H4 (cell line): ENCODE measurements at regions not wholly inside any gene's neighbourhood (a gene's known extent, or its start where the extent isn't known, plus 50 kb on each side); places are given as distances from the start of the nearest gene placed in this dataset.

Source experiments
- DNase-seq: peaks from one replicate; pipeline ENCODE4 v3.0.0-alpha.2; 2015; ENCODE audit warnings: low spot score

- DNase-seq: no peak
Observed at GRCh38 chr5:164818445-164818844, 1313.0 kb downstream of the MAT2B start.

- DNase-seq: no peak
Observed at GRCh38 chr5:164824671-164825070, 1319.3 kb downstream of the MAT2B start.

DNA sequence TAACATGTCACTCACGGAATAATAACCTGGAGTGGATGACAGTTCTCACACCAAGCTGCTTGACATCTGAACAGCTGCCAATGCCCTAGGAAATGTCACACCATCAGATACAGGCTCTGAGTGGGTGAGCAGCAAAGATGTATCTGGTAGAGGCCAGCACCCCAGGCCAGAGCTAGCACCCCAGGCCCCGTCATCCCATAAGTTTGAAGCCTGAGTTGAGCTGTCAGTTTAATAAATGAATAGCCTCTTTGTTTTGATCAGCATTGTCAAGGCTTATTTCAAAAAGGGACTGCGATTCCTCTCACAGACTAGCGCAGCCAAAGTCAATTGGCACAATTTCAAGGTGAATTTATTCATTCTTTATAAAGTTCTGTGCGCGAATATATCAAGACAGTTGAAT, 1327.1 kb downstream of the MAT2B start:
- no peak for DNase-seq

- DNase-seq: no peak
Observed at GRCh38 chr5:164844348-164844747, 1338.9 kb downstream of the MAT2B start.

DNA sequence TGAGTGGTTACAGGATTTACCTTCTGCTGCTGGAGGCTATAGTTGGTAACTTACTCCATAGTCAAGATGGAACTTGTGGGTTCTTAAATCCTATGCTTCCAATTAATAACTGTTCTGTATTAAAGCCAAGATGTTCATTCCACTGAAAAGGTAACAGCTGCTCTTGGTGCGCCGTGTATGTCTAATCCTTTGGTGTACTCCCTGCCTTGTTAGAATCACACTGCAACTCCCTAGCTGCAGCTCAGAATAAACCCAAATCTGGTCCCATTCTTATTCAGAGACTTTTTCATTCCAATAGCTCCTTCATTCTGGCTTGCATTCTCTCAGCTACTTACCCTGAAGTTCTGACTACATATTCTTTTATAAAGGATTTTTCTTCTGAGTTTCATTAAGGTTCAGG, 1355.5 kb downstream of the MAT2B start:
- DNase-seq: no peak

- no peak for DNase-seq
Observed at GRCh38 chr5:164861610-164862009, 1356.2 kb downstream of the MAT2B start.

DNA sequence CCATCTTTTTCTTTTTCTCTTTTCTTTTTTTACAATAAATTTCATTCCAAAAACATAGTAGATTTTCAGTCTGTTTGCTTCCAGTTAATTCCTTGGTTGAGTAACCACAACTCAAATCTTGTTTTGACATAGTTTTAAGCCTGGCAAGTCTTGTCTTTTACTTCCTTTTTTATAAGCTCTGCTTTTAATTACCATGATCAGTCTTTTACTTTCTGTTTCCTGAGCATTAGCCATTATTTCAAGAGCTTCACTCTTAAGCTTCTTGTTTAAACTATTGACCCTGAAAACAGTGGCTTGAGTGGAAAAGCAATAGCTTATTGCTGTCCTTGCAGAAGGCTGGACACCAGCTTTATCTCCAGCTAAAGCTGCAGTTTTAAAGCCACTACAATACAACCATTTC, 1363.3 kb downstream of the MAT2B start:
- DNase-seq: no peak

GRCh38 chr5:164869325-164869724, 1363.9 kb downstream of the MAT2B start:
- DNase-seq: no peak

DNA sequence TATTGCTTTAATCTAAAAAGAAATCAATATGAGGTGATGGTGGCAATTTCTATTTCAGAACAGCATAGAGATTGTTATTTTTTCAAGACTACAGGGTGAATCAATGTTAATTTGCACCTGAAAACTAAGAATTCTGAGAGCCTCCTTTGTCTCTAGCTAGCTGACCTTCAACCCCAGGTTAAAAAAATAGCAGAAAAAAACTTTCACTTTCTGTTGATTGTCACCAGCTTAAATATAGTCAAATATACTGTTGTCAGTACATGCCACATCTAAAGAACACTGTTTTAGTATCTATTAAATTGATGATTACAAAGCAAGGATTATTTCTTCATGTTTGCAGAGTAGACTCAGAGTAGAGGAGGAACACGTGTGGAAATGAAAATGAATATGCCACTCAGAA, 1371.4 kb downstream of the MAT2B start:
- DNase-seq: no peak

DNA sequence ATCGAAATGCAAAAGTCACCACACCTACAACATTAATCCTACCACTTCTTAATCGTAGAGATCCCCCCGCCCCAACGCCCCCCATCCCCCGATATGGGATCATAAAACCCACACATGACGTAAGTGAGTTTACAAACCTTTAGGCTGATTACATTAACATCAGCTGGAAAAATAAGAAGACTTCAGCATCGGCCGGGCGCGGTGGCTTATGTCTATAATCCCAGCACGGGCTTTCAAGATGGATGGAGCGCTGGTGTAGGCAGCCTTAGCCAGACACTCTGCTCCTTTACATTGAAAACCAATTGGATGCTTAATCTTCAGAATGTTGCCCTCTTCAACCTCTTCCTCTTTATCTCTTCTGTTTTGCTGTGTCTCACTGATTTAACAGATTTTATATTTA, 1376.0 kb downstream of the MAT2B start:
- DNase-seq: no peak

DNA sequence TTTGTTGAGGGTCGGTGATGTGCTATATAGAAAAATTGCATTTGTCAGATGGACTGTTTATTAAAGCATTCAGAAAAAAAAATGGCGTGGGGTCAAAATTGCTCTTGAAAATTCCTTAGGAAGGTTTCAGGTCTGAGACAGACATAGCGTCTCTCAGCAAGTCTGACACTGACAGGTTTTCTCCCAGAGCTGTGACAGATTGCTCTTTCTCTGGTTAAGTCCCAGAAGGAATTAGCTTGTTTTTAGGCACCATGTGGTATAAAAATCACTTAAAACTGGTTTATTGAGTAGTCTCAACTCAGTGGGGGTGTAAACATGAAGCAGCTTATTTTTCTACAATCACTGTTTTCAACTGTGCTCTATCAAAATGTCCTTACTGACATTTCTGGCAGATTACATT, 1379.8 kb downstream of the MAT2B start:
- no peak for DNase-seq

DNA sequence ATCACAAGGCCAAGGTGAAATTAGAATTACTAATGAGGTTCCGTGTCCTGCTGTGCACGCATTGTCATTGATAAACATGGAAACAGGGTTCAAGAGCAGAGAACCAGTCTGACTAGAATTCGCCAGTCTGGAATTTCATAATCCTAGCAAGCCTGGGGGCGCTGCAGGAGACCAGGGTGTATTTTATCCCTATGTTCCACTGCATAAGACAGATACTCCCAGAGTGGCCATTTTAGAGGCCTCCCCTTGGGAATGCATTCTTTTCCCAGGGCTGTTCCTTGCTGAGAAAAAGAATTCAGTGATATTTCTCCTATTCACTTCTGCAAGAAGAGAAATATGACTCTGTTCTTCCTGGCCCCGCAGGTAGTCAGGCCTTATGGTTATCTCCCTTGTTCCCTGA, 1387.7 kb downstream of the MAT2B start:
- DNase-seq: no peak

DNA sequence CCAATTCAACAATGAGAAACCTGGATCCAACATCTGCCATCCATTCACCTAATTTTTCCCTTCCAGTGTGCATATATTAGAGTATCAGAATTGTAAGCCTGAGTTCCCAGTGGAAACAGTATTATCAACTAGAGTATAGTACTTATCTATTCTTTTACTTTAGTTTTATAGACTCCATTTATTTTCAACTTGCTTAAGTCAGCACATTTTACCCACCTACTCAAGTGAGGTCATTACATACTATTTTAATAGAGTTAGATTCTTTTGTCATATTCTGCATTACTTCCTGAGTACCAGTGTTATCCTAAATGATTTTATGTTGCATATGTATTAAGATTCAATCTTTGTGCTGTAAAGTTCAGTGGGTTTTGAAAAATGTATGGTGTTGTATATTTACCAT, 1393.3 kb downstream of the MAT2B start:
- DNase-seq: no peak

- no peak for DNase-seq
Observed at GRCh38 chr5:164909673-164910072, 1404.3 kb downstream of the MAT2B start.

DNA sequence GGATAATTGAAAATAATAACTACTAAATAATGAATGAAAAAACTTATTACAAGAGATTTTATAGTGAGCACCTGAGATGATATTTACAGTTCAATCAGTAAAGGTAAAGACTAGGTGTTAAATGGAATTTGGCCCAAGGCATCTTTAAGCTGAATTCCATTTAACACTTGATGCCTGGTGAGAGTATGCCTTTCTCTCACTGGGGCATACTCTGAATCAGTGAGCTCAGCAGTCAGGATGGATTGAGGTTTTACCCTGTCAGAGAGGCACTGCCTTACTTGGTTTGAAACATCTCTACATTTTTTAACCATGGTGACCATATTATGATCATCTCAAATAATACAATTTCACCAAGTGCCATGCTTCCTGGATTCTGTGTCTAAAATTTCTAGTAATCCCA, 1416.3 kb downstream of the MAT2B start:
- no peak for DNase-seq

DNA sequence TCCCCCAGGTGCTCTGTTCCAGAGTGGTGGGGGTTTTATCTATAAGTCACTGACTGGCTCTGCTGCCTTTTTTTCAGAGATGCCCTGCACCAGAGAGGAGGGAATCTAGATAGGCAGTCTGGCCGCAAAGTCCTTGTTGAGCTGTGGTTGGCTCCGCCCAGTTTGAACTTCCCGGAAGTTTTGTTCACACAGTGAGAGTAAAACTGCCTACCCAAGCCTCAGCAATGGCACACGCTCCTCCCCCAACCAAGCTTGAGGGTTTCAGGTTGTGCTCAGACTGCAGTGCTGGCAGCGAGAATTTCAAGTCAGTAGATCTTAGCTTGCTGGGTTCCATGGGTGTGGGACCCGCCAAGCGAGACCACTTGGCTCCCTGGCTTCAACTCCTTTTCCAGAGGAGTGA, 1428.6 kb downstream of the MAT2B start:
- peak; percentile 38 for DNase-seq

DNA sequence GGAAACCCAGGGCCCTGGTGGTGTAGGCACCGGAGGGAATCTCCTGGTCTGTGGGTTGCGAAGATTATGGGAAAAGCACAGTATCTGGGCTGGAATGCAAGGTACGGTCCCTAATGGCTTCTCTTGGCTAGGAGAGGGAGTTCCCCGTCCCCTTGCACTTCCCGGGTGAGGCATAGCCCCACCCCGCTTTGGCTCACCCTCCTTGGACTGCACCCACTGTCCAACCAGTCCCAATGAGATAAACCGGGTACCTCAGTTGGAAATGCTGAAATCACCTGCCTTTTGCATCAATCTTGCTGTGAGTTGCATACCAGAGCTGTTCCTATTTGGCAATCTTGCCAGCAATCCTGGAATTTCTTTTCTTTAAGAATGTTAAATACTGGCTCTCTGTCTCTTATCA, 1429.1 kb downstream of the MAT2B start:
- no peak for DNase-seq

DNA sequence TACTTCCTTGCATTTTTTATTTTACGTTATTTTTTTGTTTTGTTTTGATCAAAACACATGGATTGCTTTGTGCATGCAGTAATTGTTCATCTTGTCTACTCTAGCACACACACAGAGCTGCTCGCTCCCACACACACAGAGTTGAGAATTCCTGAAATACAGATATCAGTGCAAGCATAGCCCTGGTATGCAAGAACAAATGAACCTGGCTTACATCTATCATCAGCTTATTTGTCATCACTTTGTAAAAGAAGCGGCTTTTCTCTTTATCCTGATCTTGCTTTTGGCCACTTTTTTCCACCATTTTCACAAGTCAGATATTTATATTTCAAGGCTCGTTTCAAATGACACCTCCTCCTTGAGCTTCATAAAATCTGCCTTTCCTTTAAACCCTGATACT, 1435.7 kb downstream of the MAT2B start:
- DNase-seq: no peak

DNA sequence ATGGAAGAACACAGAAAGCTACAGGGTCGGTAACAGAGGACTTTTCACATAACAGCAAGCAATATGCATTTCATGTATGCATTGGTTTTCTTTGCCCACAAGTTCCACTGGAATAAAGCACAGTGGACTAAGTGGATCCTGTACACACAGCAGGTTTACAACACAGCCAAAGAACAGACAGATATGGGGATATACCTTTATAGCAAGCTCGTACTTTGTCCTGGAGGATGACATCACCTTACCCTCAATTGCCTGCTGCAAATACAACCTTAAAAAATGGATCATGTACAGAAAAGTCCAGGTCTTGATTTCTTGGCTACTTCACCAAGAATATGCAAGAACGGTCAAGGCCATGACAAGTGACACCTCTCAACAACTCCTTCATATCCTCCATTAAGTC, 1445.5 kb downstream of the MAT2B start:
- no peak for DNase-seq

DNA sequence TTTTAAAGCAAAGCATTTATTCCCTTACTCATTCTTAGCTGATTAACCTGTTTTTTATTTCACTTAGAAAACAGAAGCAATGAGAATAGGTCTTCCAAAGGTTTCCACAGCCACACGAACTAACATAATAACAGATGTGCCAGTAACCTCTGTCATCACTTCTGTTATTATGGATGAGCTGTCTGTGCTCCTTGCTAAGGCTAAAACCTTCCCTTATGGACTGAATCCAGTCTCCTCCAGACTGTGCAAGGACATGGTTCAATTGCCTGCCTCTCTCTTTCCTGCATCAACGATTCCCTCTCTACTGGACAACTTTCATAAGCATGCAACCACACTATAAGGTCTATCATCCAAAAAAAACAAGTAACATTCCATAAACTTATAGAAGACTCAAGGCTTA, 1446.2 kb downstream of the MAT2B start:
- no peak for DNase-seq

- DNase-seq: no peak
Observed at GRCh38 chr5:164958688-164959087, 1453.3 kb downstream of the MAT2B start.

DNA sequence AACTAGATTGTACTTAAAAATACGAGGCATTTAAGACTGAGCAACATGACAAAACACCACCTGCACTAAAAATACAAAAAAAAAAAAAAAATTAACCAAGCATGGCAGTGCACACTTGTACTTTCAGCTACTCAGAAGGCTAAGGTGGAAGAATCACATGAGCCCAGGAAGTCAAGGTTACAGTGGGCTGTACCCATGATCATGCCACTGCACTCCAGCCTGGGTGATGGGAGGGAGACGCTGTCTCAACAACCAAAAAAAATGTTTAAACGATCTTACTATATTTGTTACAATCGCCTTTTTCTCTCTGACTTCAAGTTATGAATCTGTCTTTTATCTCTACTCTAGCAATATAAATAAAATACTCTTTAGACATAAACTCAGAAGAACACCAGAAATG, 1454.3 kb downstream of the MAT2B start:
- DNase-seq: no peak

GRCh38 chr5:164962329-164962961, 1457.0 kb downstream of the MAT2B start:
- DNase-seq: no peak

DNA sequence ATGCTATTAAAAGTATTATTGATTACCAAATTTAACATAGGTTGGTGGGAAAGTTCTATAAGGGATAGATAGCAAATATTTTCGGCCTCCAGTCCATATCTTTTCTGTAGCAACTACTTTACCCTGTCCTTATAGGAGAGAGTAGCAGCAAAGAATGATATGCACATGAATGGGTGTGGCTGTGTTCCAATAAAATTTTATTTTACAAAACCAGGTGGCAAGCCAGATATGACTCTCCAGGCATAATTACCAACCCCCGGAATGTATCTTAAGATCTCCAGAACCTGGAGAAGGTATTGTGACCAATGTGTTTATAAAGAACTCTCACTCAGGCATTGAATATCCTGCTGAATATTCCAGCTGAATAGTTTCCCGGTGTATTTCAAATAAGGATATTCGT, 1461.2 kb downstream of the MAT2B start:
- no peak for DNase-seq

DNA sequence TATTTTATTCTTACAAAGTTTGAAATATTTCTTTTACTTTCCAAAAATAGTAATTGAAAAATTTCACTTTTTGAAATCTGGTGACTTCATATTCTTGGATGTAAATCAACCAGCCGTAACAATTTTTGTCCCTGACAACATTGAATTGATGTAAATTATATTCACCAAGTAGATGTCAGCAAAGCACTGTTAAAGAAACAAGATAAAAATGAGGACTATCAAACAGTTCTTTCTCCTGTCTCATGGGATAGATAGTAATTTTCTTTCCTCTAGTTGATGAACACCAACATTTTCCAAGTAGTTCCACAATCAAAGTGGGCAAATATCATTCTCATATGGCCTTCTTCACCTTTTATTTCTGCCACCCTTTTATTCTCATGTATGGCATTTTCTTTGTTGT, 1461.9 kb downstream of the MAT2B start:
- no peak for DNase-seq
